HEK293 (cell line): ENCODE measurements at regions not wholly inside any gene's neighbourhood (a gene's known extent, or its start where the extent isn't known, plus 50 kb on each side); places are given as distances from the start of the nearest gene placed in this dataset.

Experiments used
- CTCF ChIA-PET: fragments of 350-600 bp; formaldehyde crosslinking; extraction: SDS; loops from one replicate; lab custom pipeline; 2021; ENCODE audit warnings: antibody characterized with exemption; lab: Yijun Ruan, JAX
- POLR2A ChIA-PET: fragments of 300-600 bp; formaldehyde crosslinking; extraction: SDS; loops from one replicate; lab custom pipeline; 2020; ENCODE audit warnings: antibody characterized with exemption, inconsistent platforms; lab: Yijun Ruan, JAX
- H3K27ac ChIP-seq: fragments of 200-500 bp; sonication (Bioruptor generic); 2 replicates; pipeline ENCODE4 v1.5.1; 2014; ENCODE audit warnings: low read depth, low read length, control low read depth, inconsistent platforms; ENCODE audit errors: extremely low read depth
- H3K36me3 ChIP-seq, 2 experiments: fragments of 200-500 bp in 1 of 2; sonication (Bioruptor generic) in 1 of 2; 1 replicate in 1 of 2; 2 replicates in 1 of 2; pipeline ENCODE4 v1.5.1; 2014 to 2017; ENCODE audit warnings: inconsistent platforms in 2 of 2, low read length in 2 of 2; ENCODE audit not compliant: control insufficient read depth in 2 of 2, insufficient read depth in 1 of 2
- H3K4me1 ChIP-seq: fragments of 200-500 bp; sonication (Bioruptor generic); 2 replicates; pipeline ENCODE4 v1.5.1; 2014; ENCODE audit warnings: mild to moderate bottlenecking, low read length, inconsistent platforms; ENCODE audit not compliant: control insufficient read depth, insufficient read depth
- H3K4me3 ChIP-seq: 2 replicates; pipeline ENCODE4 v1.5.1; 2011; ENCODE audit warnings: low read depth, mild to moderate bottlenecking, control low read depth, low read length, moderate library complexity
- H3K9me3 ChIP-seq: fragments of 200-500 bp; sonication (Bioruptor generic); 2 replicates; pipeline ENCODE4 v1.5.1; 2014; ENCODE audit warnings: low read depth, low read length, inconsistent platforms; ENCODE audit not compliant: control insufficient read depth, insufficient read depth
- EGR2 ChIP-seq: fragments of 450-650 bp; formaldehyde crosslinking; IDR thresholded peaks from 2 replicates; pipeline ENCODE4 v1.5.1; 2016; ENCODE audit warnings: low read depth, missing biosample characterization, missing genetic modification characterization
- GLI4 ChIP-seq: fragments of 450-650 bp; formaldehyde crosslinking; IDR thresholded peaks from 2 replicates; pipeline ENCODE4 v1.5.1; 2016; ENCODE audit warnings: missing biosample characterization, missing genetic modification characterization
- HOXD13 ChIP-seq: sonication (generic); formaldehyde crosslinking; IDR thresholded peaks from 2 replicates; pipeline ENCODE4 v1.8.0; 2022; ENCODE audit warnings: missing genetic modification reagents, borderline replicate concordance
- KLF17 ChIP-seq: fragments of 450-650 bp; formaldehyde crosslinking; IDR thresholded peaks from 2 replicates; pipeline ENCODE4 v1.5.1; 2016; ENCODE audit warnings: missing biosample characterization, missing genetic modification characterization
- KLF7 ChIP-seq: fragments of 450-650 bp; formaldehyde crosslinking; IDR thresholded peaks from 2 replicates; pipeline ENCODE4 v1.5.1; 2016; ENCODE audit warnings: missing biosample characterization, missing genetic modification characterization, borderline replicate concordance
- REPIN1 ChIP-seq: fragments of 450-650 bp; formaldehyde crosslinking; IDR thresholded peaks from 2 replicates; pipeline ENCODE4 v1.5.1; 2017; ENCODE audit warnings: missing biosample characterization, missing genetic modification characterization, low read depth
- SALL2 ChIP-seq: fragments of 450-650 bp; formaldehyde crosslinking; IDR thresholded peaks from 2 replicates; pipeline ENCODE4 v1.5.0; 2017; ENCODE audit warnings: missing biosample characterization, mild to moderate bottlenecking, missing genetic modification characterization, borderline replicate concordance
- ZBTB17 ChIP-seq: fragments of 450-650 bp; formaldehyde crosslinking; IDR thresholded peaks from 2 replicates; pipeline ENCODE4 v1.5.1; 2016; ENCODE audit warnings: missing biosample characterization, missing genetic modification characterization
- ZFP3 ChIP-seq: fragments of 450-650 bp; formaldehyde crosslinking; IDR thresholded peaks from 2 replicates; pipeline ENCODE4 v1.5.1; 2016; ENCODE audit warnings: low read depth, missing biosample characterization, missing genetic modification characterization
- ZNF140 ChIP-seq: fragments of 450-650 bp; formaldehyde crosslinking; IDR thresholded peaks from 2 replicates; pipeline ENCODE4 v1.5.1; 2016; ENCODE audit warnings: missing biosample characterization, missing genetic modification characterization
- ZNF335 ChIP-seq: fragments of 450-650 bp; formaldehyde crosslinking; conservative IDR thresholded peaks from 2 replicates; pipeline ENCODE4 v1.5.1; 2016; ENCODE audit warnings: missing biosample characterization, missing genetic modification characterization
- ZNF366 ChIP-seq: fragments of 450-650 bp; formaldehyde crosslinking; conservative IDR thresholded peaks from 2 replicates; pipeline ENCODE4 v1.5.1; 2016; ENCODE audit warnings: missing biosample characterization, missing genetic modification characterization
- ZNF404 ChIP-seq: fragments of 450-650 bp; formaldehyde crosslinking; IDR thresholded peaks from 2 replicates; pipeline ENCODE4 v1.5.1; 2017; ENCODE audit warnings: missing biosample characterization, missing genetic modification characterization
- ZNF426 ChIP-seq: fragments of 450-650 bp; formaldehyde crosslinking; IDR thresholded peaks from 2 replicates; pipeline ENCODE4 v1.5.1; 2017; ENCODE audit warnings: missing biosample characterization, missing genetic modification characterization, mild to moderate bottlenecking, inconsistent platforms, moderate library complexity
- ZNF510 ChIP-seq: fragments of 450-650 bp; formaldehyde crosslinking; IDR thresholded peaks from 2 replicates; pipeline ENCODE4 v1.5.1; 2018; ENCODE audit warnings: mild to moderate bottlenecking, missing genetic modification characterization, missing biosample characterization; ENCODE audit not compliant: insufficient replicate concordance
- ZNF549 ChIP-seq: fragments of 450-650 bp; IDR thresholded peaks from 2 replicates; pipeline ENCODE4 v1.5.1; 2018; ENCODE audit warnings: missing biosample characterization, missing genetic modification characterization, mild to moderate bottlenecking, inconsistent platforms, moderate library complexity
- ZNF623 ChIP-seq: fragments of 450-650 bp; formaldehyde crosslinking; IDR thresholded peaks from 2 replicates; pipeline ENCODE4 v1.5.1; 2016; ENCODE audit warnings: missing biosample characterization, missing genetic modification characterization
- ZNF777 ChIP-seq: fragments of 450-650 bp; formaldehyde crosslinking; IDR thresholded peaks from 2 replicates; pipeline ENCODE4 v1.5.1; 2017; ENCODE audit warnings: missing biosample characterization, missing genetic modification characterization, borderline replicate concordance
- TF ChIP-seq, protein P1 (sequence below): fragments of 450-650 bp; formaldehyde crosslinking; IDR thresholded peaks from 2 replicates; pipeline ENCODE4; 2016; ENCODE audit warnings: missing biosample characterization, missing genetic modification characterization
- TF ChIP-seq, protein P2 (sequence below): fragments of 450-650 bp; formaldehyde crosslinking; IDR thresholded peaks from 2 replicates; pipeline ENCODE4 v1.5.1; 2016; ENCODE audit warnings: missing biosample characterization, missing genetic modification characterization

DNA sequence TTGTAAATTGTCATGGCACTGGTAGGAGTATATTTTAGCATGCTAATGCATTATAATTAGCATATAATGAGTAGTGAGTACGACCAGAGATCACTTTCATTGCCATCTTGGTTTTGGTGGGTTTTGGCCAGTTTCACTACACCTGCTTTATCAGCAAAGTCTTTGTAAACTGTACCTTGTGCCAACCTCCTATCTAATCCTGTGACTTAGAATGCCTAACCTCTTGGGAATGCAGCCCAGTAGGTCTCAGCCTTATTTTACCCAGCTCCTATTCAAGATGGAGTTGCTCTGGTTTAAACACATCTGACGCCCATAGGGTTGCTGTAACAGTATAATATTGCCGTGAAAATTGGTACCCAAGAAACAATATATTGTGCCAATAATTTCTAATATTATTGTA is 159.4 kb downstream of the MAGEB5 start (continued):
- TF ChIP-seq ZNF404 (tag by site-specific recombination) (no peak), ZNF335 (tag by site-specific recombination) (no peak), REPIN1 (tag by site-specific recombination) (no peak), ZNF366 (tag by site-specific recombination) (no peak), ZNF426 (tag by site-specific recombination) (no peak), ZNF549 (no peak), KLF7 (tag by site-specific recombination) (no peak)

DNA sequence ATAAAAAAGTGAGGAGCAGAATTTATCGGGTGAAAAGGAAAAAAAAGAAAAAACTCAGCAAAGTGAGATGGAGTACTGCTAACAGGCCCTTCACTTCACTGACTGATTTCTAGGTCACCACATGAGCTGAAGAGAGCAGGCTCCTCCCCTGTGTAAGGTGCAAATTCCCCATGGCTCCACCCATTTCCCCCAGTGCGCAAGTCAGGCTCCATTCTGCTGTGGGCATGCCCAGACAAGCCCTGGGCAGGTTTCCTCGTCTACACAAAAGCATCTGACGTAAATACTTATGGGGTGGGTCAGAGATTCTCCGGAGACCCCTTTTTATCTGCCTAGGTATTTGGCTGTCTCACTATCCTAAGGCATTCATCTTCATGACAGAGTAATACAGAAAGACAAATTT is 157.9 kb downstream of the MAGEB5 start:
- ChIA-PET CTCF (no interaction called here), POLR2A (no interaction called here)

GRCh38 chrX:26352891-26353430 is 137.0 kb downstream of the MAGEB5 start:
- no peaks in the 10 kb centered on the region; the same call in 1 of the 2 replicates for H3K9me3 ChIP-seq
- no peak for TF ChIP-seq ZFP3 (tag by site-specific recombination)
- no peak for TF ChIP-seq EGR2
- no peak for TF ChIP-seq REPIN1 (tag by site-specific recombination)
- no peak for TF ChIP-seq HOXD13
- no peak for TF ChIP-seq GLI4 (tag by site-specific recombination)
- TF ChIP-seq ZNF140 (tag by site-specific recombination) = no peak
- no peak for TF ChIP-seq SALL2
- no peak for TF ChIP-seq KLF17
- TF ChIP-seq, protein P1, sequence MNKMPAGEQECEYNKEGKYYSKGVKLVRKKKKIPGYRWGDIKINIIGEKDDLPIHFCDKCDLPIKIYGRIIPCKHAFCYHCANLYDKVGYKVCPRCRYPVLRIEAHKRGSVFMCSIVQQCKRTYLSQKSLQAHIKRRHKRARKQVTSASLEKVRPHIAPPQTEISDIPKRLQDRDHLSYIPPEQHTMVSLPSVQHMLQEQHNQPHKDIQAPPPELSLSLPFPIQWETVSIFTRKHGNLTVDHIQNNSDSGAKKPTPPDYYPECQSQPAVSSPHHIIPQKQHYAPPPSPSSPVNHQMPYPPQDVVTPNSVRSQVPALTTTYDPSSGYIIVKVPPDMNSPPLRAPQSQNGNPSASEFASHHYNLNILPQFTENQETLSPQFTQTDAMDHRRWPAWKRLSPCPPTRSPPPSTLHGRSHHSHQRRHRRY (tag by site-specific recombination) = no peak
- no peak for TF ChIP-seq ZNF777 (tag by site-specific recombination)
- TF ChIP-seq ZNF510 = no peak
- TF ChIP-seq, all 188 proteins: peak for 0
- no peaks in the 10 kb centered on the region for H3K4me1 ChIP-seq
- no peaks in the 10 kb centered on the region for H3K36me3 ChIP-seq
- no peak overlapping the region for H3K4me3 ChIP-seq
- ChIA-PET CTCF (no interaction called here), POLR2A (no interaction called here)
- no peak overlapping the region for H3K27ac ChIP-seq

More for the DNA sequence above, 157.9 kb downstream of the MAGEB5 start:
- Histone ChIP-seq H3K9me3 (no peaks in the 10 kb centered on the region), H3K27ac (no peak overlapping the region), H3K4me1 (no peaks in the 10 kb centered on the region), H3K36me3 (no peaks in the 10 kb centered on the region), H3K4me3 (no peak overlapping the region)
- TF ChIP-seq ZNF623 (tag by site-specific recombination) (no peak), ZBTB17 (no peak)
- TF ChIP-seq, protein P2, sequence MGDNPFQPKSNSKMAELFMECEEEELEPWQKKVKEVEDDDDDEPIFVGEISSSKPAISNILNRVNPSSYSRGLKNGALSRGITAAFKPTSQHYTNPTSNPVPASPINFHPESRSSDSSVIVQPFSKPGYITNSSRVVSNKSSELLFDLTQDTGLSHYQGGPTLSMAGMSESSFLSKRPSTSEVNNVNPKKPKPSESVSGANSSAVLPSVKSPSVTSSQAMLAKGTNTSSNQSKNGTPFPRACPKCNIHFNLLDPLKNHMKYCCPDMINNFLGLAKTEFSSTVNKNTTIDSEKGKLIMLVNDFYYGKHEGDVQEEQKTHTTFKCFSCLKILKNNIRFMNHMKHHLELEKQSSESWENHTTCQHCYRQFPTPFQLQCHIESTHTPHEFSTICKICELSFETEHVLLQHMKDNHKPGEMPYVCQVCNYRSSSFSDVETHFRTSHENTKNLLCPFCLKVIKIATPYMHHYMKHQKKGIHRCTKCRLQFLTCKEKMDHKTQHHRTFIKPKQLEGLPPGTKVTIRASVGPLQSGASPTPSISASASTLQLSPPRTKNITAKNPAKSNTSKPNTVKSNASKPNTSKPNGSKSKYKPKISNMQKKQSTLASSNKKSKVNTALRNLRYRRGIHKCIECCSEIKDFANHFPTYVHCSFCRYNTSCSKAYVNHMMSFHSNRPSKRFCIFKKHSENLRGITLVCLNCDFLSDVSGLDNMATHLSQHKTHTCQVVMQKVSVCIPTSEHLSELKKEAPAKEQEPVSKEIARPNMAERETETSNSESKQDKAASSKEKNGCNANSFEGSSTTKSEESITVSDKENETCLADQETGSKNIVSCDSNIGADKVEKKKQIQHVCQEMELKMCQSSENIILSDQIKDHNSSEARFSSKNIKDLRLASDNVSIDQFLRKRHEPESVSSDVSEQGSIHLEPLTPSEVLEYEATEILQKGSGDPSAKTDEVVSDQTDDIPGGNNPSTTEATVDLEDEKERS (tag by site-specific recombination) = no peak
